ENCODE measurements at regions not wholly inside any gene's neighbourhood (a gene's known extent, or its start where the extent isn't known, plus 50 kb on each side); places are given as distances from the start of the nearest gene placed in this dataset.

- in situ Hi-C loops (cut with MboI; ENCODE audit: low pct_unique_long_range_greater_than_20kb, low sequenced_read_pairs), result no loop called here
Measured at GRCh38 chr20:40803381-40803780, 114.3 kb upstream of the MAFB start.

GRCh38 chr20:40805592-40805991 is 116.6 kb upstream of the MAFB start:
- in situ Hi-C loops (cut with MboI; ENCODE audit: low pct_unique_long_range_greater_than_20kb, low sequenced_read_pairs), result no loop called here
- DNase-seq, result no peak

More at GRCh38 chr20:40803381-40803780, 114.3 kb upstream of the MAFB start:
- no peak for DNase-seq

- no peak for DNase-seq
- in situ Hi-C loops (cut with MboI; ENCODE audit: low pct_unique_long_range_greater_than_20kb, low sequenced_read_pairs), result no loop called here
Measured at GRCh38 chr20:40806929-40807820, 118.1 kb upstream of the MAFB start.

GRCh38 chr20:40807821-40808170 is 118.8 kb upstream of the MAFB start:
- in situ Hi-C loops (cut with MboI; ENCODE audit: low pct_unique_long_range_greater_than_20kb, low sequenced_read_pairs), result no loop called here
- DNase-seq, result no peak

- DNase-seq, result no peak
- in situ Hi-C loops (cut with MboI; ENCODE audit: low pct_unique_long_range_greater_than_20kb, low sequenced_read_pairs), result no loop called here
Measured at GRCh38 chr20:40808936-40809335, 119.9 kb upstream of the MAFB start.

GRCh38 chr20:40809361-40809760 is 120.3 kb upstream of the MAFB start:
- DNase-seq, result no peak
- in situ Hi-C loops (cut with MboI; ENCODE audit: low pct_unique_long_range_greater_than_20kb, low sequenced_read_pairs), result no loop called here

- no peak for DNase-seq
- in situ Hi-C loops (cut with MboI; ENCODE audit: low pct_unique_long_range_greater_than_20kb, low sequenced_read_pairs), result no loop called here
Measured at GRCh38 chr20:40810332-40811000, 121.4 kb upstream of the MAFB start.

GRCh38 chr20:40811004-40811403 is 122.0 kb upstream of the MAFB start:
- no peak for DNase-seq
- in situ Hi-C loops (cut with MboI; ENCODE audit: low pct_unique_long_range_greater_than_20kb, low sequenced_read_pairs), result no loop called here

- no peak for DNase-seq
- in situ Hi-C loops (cut with MboI; ENCODE audit: low pct_unique_long_range_greater_than_20kb, low sequenced_read_pairs), result no loop called here
Measured at GRCh38 chr20:40811660-40812414, 122.8 kb upstream of the MAFB start.

- DNase-seq, result no peak
- in situ Hi-C loops (cut with MboI; ENCODE audit: low pct_unique_long_range_greater_than_20kb, low sequenced_read_pairs), result no loop called here
Measured at GRCh38 chr20:40812415-40812925, 123.4 kb upstream of the MAFB start.

GRCh38 chr20:40813029-40813431 is 124.0 kb upstream of the MAFB start:
- in situ Hi-C loops (cut with MboI; ENCODE audit: low pct_unique_long_range_greater_than_20kb, low sequenced_read_pairs), result no loop called here
- DNase-seq, result no peak

- no peak for DNase-seq
- in situ Hi-C loops (cut with MboI; ENCODE audit: low pct_unique_long_range_greater_than_20kb, low sequenced_read_pairs), result no loop called here
Measured at GRCh38 chr20:40813708-40814630, 124.9 kb upstream of the MAFB start.

- no peak for DNase-seq
- in situ Hi-C loops (cut with MboI; ENCODE audit: low pct_unique_long_range_greater_than_20kb, low sequenced_read_pairs), result no loop called here
Measured at GRCh38 chr20:40814631-40814960, 125.6 kb upstream of the MAFB start.

GRCh38 chr20:40815156-40816038 is 126.4 kb upstream of the MAFB start:
- DNase-seq, result no peak
- in situ Hi-C loops (cut with MboI; ENCODE audit: low pct_unique_long_range_greater_than_20kb, low sequenced_read_pairs), result no loop called here

GRCh38 chr20:40816039-40816352 is 127.0 kb upstream of the MAFB start:
- in situ Hi-C loops (cut with MboI; ENCODE audit: low pct_unique_long_range_greater_than_20kb, low sequenced_read_pairs), result no loop called here
- DNase-seq, result no peak

GRCh38 chr20:40821429-40821828 is 132.4 kb upstream of the MAFB start:
- no peak for DNase-seq
- in situ Hi-C loops (cut with MboI; ENCODE audit: low pct_unique_long_range_greater_than_20kb, low sequenced_read_pairs), result no loop called here

GRCh38 chr20:40826699-40827098 is 137.7 kb upstream of the MAFB start:
- DNase-seq, result no peak
- in situ Hi-C loops (cut with MboI; ENCODE audit: low pct_unique_long_range_greater_than_20kb, low sequenced_read_pairs), result no loop called here

- no peak for DNase-seq
- in situ Hi-C loops (cut with MboI; ENCODE audit: low pct_unique_long_range_greater_than_20kb, low sequenced_read_pairs), result no loop called here
Measured at GRCh38 chr20:40835321-40835720, 146.3 kb upstream of the MAFB start.

Data from KBM-7 (cell line).